HEK293T (cell line): ENCODE measurements at regions not wholly inside any gene's neighbourhood (a gene's known extent, or its start where the extent isn't known, plus 50 kb on each side); places are given as distances from the start of the nearest gene placed in this dataset.
"Not testable (repeated sequence)": the region's sequence is repeated elsewhere in the genome, so short reads cannot be mapped to it uniquely, and the experiment has no call there.

ENCODE experiments used
- CTCF ChIA-PET: fragments of 350-600 bp; formaldehyde crosslinking; extraction: SDS; loops from one replicate; lab custom pipeline; 2021; ENCODE audit warnings: antibody characterized with exemption, inconsistent platforms; lab: Yijun Ruan, JAX
- POLR2A ChIA-PET: fragments of 350-600 bp; formaldehyde crosslinking; extraction: SDS; loops from one replicate; lab custom pipeline; 2020; ENCODE audit warnings: antibody characterized with exemption, inconsistent platforms; lab: Yijun Ruan, JAX
- DNase-seq: peaks from one replicate; pipeline ENCODE4 v3.0.0; 2012; ENCODE audit warnings: mixed read lengths; ENCODE audit errors: extremely low spot score
- ARNT ChIP-seq: fragments of 450-650 bp; IDR thresholded peaks from 2 replicates; pipeline ENCODE4 v1.6.1; 2017; ENCODE audit warnings: mild to moderate bottlenecking
- BHLHE40 ChIP-seq: fragments of 450-650 bp; IDR thresholded peaks from 2 replicates; pipeline ENCODE4 v1.6.1; 2016; ENCODE audit warnings: mild to moderate bottlenecking, moderate library complexity, borderline replicate concordance
- CTBP1 ChIP-seq: fragments of 450-650 bp; IDR thresholded peaks from 2 replicates; pipeline ENCODE4 v1.6.1; 2016; ENCODE audit warnings: borderline replicate concordance
- ELF4 ChIP-seq: fragments of 450-650 bp; IDR thresholded peaks from 2 replicates; pipeline ENCODE4 v1.6.1; 2017; ENCODE audit warnings: antibody characterized with exemption
- FOXA1 ChIP-seq: fragments of 450-650 bp; IDR thresholded peaks from 2 replicates; pipeline ENCODE4 v1.6.1; 2016; ENCODE audit warnings: mild to moderate bottlenecking
- FOXK2 ChIP-seq: fragments of 450-650 bp; IDR thresholded peaks from 2 replicates; pipeline ENCODE4 v1.6.1; 2016; ENCODE audit warnings: mild to moderate bottlenecking
- FOXM1 ChIP-seq: fragments of 450-650 bp; IDR thresholded peaks from 2 replicates; pipeline ENCODE4 v1.6.1; 2017; ENCODE audit warnings: mild to moderate bottlenecking, borderline replicate concordance
- HDGF ChIP-seq: fragments of 450-650 bp; IDR thresholded peaks from 2 replicates; pipeline ENCODE4 v1.6.1; 2017; ENCODE audit warnings: antibody characterized with exemption, borderline replicate concordance
- L3MBTL2 ChIP-seq: fragments of 450-650 bp; conservative IDR thresholded peaks from 2 replicates; pipeline ENCODE4 v1.6.1; 2016; ENCODE audit warnings: mild to moderate bottlenecking
- LEF1 ChIP-seq: fragments of 450-650 bp; IDR thresholded peaks from 2 replicates; pipeline ENCODE4 v1.6.1; 2017; ENCODE audit warnings: mild to moderate bottlenecking, borderline replicate concordance
- NFRKB ChIP-seq: fragments of 450-650 bp; IDR thresholded peaks from 2 replicates; pipeline ENCODE4 v1.6.1; 2016; ENCODE audit warnings: mild to moderate bottlenecking, moderate library complexity
- SP1 ChIP-seq: fragments of 450-650 bp; IDR thresholded peaks from 2 replicates; pipeline ENCODE4 v1.6.1; 2017
- SUZ12 ChIP-seq: fragments of 450-650 bp; IDR thresholded peaks from 2 replicates; pipeline ENCODE4 v1.6.1; 2016; ENCODE audit warnings: mild to moderate bottlenecking
- TARDBP ChIP-seq: fragments of 450-650 bp; IDR thresholded peaks from 2 replicates; pipeline ENCODE4 v1.6.1; 2016
- ZNF384 ChIP-seq: fragments of 450-650 bp; IDR thresholded peaks from 2 replicates; pipeline ENCODE4 v1.6.1; 2016
- TF ChIP-seq, protein P1 (sequence below): fragments of 450-650 bp; IDR thresholded peaks from 2 replicates; pipeline ENCODE4 v1.6.1; 2016

DNA sequence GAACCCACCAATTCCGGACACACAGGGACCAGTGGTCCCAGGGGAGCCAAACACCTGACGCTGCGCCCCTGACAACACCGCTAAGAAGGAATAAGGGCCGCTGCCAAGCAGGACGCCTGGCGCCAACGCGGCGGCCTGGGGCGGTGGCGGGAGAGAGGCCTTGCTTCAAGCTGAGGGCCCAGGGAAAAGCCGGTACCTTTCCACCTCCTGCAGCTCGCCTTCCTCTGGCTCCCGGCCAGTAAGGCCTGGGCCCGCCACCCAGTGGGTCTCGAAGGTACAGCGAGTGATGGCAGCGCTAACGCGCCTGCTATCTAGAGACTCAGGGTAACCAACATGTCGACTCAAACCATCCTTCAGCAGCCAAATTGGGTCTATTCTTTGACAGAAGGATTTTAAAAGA is 1074.1 kb downstream of the SI start:
- ChIA-PET CTCF (no interaction called here), POLR2A (no interaction called here)
- no peak for DNase-seq
- no peak for TF ChIP-seq CTBP1
- TF ChIP-seq FOXA1 = no peak
- no peak for TF ChIP-seq ARNT
- TF ChIP-seq L3MBTL2 = no peak

DNA sequence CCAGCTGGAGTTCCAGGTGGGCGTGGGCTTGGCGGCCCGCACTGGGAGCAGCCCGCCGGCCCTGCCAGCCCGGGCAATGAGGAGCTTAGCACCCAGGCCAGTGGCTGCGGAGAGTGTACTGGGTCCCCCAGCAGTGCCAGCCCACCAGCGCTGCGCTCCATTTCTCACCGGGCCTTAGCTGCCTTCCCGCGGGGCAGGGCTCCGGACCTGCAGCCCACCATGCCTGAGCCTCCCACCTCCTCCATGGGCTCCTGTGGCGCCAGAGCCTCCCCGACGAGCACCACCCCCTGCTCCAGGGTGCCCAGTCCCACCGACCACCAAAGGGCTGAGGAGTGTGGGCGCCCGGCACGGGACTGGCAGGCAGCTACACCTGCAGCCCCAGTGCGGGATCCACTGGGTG is 1075.3 kb downstream of the SI start:
- CTCF ChIA-PET, DNase-seq, POLR2A ChIA-PET: not testable (repeated sequence)

DNA sequence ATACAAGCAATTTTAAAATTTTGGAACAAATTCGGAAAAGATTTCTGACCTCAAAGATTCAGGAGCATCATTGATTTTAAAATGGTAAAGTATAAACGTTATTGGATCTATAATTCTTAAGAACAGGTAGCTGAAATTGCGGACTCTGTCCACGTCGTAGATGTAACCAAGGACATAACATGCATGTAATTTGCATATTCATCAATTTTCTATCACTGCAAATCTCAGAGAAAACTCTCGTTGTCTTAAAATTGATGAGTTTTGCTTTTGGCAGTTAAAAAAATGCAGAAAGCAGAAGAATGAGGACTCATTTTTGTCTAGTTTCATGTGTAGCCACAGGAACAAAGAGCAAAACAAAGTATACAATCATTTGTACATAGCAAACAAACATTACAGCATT is 1094.4 kb downstream of the SI start:
- TF ChIP-seq ELF4 = no peak
- no peak for TF ChIP-seq ARNT
- no peak for TF ChIP-seq NFRKB
- TF ChIP-seq SUZ12 = no peak
- TF ChIP-seq SP1 = no peak
- no peak for TF ChIP-seq L3MBTL2
- no peak for TF ChIP-seq FOXA1
- no peak for TF ChIP-seq FOXM1
- no peak for TF ChIP-seq BHLHE40
- no peak for TF ChIP-seq CTBP1
- TF ChIP-seq ZNF384 = no peak
- no peak for TF ChIP-seq HDGF
- TF ChIP-seq TARDBP = no peak
- TF ChIP-seq FOXK2 = no peak
- no peak for TF ChIP-seq LEF1
- TF ChIP-seq, protein P1, sequence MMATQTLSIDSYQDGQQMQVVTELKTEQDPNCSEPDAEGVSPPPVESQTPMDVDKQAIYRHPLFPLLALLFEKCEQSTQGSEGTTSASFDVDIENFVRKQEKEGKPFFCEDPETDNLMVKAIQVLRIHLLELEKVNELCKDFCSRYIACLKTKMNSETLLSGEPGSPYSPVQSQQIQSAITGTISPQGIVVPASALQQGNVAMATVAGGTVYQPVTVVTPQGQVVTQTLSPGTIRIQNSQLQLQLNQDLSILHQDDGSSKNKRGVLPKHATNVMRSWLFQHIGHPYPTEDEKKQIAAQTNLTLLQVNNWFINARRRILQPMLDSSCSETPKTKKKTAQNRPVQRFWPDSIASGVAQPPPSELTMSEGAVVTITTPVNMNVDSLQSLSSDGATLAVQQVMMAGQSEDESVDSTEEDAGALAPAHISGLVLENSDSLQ = no peak
- ChIA-PET CTCF (no interaction called here), POLR2A (no interaction called here)
- no peak for DNase-seq

DNA sequence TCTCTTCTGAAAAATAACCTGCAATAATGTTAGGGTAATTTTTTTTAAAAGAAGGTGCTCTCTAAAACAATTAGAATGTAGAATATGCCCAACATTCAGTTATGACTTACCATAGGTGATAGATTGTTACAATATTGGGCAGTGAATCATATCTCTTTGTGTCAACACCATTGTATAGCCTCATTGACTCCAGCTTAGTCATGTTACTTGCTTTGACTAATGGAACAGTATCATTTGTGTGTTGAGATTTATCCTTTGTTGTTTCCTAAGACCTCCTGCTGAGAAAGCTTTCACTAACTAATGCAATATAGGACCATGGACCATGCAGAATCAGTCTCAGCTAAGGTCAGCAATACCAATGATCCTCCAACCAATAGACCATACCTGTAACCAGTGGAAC is 1106.4 kb downstream of the SI start:
- ChIA-PET POLR2A (no interaction called here), CTCF (no interaction called here)
- TF ChIP-seq LEF1 (no peak), HDGF (no peak), ARNT (no peak), TARDBP (no peak), FOXK2 (no peak), SP1 (no peak), FOXA1 (no peak), FOXM1 (no peak), ELF4 (no peak), SUZ12 (no peak), NFRKB (no peak)
- no peak for DNase-seq

DNA sequence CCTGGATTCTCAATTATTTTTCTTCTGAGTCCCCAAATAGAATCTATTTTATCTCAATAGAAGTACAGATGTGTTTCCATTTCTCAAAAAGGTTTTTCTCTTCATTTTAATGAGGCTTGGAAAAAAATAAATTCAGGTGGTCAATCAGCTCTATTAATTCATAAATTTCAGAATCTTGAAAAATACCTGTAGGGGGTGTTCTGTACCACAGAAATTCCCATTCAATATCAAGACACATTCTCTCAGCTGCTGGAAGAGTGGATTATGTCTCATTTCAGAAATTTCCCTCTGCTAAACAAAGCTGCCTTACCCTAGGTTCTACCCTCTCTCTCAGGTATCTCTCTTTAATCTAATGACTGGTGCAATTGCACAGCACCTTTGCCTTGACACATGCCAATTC is 1121.2 kb downstream of the SI start:
- TF ChIP-seq HDGF (no peak), L3MBTL2 (no peak), ELF4 (no peak), ZNF384 (no peak), BHLHE40 (no peak), FOXM1 (no peak), SP1 (no peak), NFRKB (no peak), FOXK2 (no peak), TARDBP (no peak), CTBP1 (no peak)
- POLR2A ChIA-PET = no interaction called here
- no peak for DNase-seq
- CTCF ChIA-PET = no interaction called here

DNA sequence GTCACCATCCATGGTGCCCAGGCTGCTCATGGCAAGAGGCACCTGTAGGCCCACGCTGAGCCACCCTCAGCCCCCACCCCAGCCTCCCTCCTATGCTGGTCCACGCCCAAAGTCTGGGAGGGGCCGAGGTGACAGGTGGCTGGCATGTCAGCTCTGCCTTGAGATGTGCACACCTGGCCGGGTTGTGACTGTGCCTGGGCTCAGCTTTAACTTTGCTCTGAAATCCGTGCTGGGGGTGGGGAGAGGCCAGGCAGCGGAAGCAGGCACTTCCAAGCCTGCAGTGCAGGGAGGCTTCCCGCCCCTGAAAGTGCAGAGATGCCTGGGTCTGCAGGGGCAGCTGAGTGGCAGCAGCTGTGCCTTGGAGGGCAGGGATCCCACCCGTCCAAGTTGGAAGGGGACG is 1124.8 kb downstream of the SI start:
- TF ChIP-seq BHLHE40 = no peak
- no peak for TF ChIP-seq ARNT
- no peak for TF ChIP-seq HDGF
- TF ChIP-seq ZNF384 = no peak
- no peak for TF ChIP-seq NFRKB
- no peak for TF ChIP-seq SP1
- no peak for TF ChIP-seq LEF1
- TF ChIP-seq FOXM1 = no peak
- TF ChIP-seq TARDBP = no peak
- TF ChIP-seq CTBP1 = no peak
- no peak for TF ChIP-seq ELF4
- no peak for TF ChIP-seq FOXK2
- TF ChIP-seq, protein P1 = no peak
- no peak for TF ChIP-seq FOXA1
- TF ChIP-seq L3MBTL2 = no peak
- no peak for TF ChIP-seq SUZ12
- POLR2A ChIA-PET = no interaction called here
- CTCF ChIA-PET = no interaction called here
- DNase-seq = no peak

DNA sequence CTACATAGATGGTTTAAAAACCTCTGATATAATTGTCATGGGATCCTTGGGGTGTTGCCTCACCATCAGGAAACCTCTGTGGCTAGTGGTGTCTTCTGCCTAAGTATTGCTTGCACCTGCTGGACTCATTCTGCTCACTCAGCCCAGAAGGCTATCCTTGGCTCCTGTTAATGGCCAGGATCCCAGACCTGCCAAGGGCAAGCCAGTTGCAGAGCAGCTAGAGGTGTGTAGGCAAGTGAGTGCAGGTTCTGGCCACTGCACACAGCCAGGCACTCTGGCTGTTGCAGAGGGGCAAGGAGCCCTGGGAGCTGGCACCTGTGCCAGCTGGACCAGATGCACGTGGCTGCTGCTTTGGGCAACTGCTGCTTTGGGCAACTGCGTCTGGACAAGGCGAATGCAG is 1125.8 kb downstream of the SI start:
- TF ChIP-seq TARDBP (no peak), LEF1 (no peak), CTBP1 (no peak), FOXA1 (no peak), SP1 (no peak), FOXK2 (no peak), SUZ12 (no peak), ARNT (no peak), ZNF384 (no peak), NFRKB (no peak), ELF4 (no peak), FOXM1 (no peak), BHLHE40 (no peak), HDGF (no peak), L3MBTL2 (no peak)
- TF ChIP-seq, protein P1 = no peak
- POLR2A ChIA-PET = no interaction called here
- DNase-seq = no peak
- CTCF ChIA-PET = no interaction called here
